Effector CD8-positive, alpha-beta T cell (primary cell): ENCODE measurements at regions not wholly inside any gene's neighbourhood (a gene's known extent, or its start where the extent isn't known, plus 50 kb on each side); places are given as distances from the start of the nearest gene placed in this dataset.

Source experiments
- DNase-seq: peaks from one replicate; lab custom pipeline; 2025; lab: John Stamatoyannopoulos, UW

- no peak for DNase-seq
These were observed 411.3 kb downstream of the SPRY1 start for GRCh38 chr4:123807866-123808265.

GRCh38 chr4:123809864-123810263 lies 413.3 kb downstream of the SPRY1 start:
- no peak for DNase-seq

GRCh38 chr4:123812066-123812390 lies 415.4 kb downstream of the SPRY1 start:
- DNase-seq = no peak

- no peak for DNase-seq
These were observed 417.3 kb downstream of the SPRY1 start for GRCh38 chr4:123813901-123814300.

- DNase-seq = no peak
These were observed 419.9 kb downstream of the SPRY1 start for GRCh38 chr4:123816462-123816861.

GRCh38 chr4:123817025-123817688 lies 420.6 kb downstream of the SPRY1 start:
- no peak for DNase-seq

GRCh38 chr4:123819362-123820035 lies 422.9 kb downstream of the SPRY1 start:
- no peak for DNase-seq

GRCh38 chr4:123821861-123822260 lies 425.3 kb downstream of the SPRY1 start:
- no peak for DNase-seq

- no peak for DNase-seq
These were observed 425.8 kb downstream of the SPRY1 start for GRCh38 chr4:123822353-123822752.

- no peak for DNase-seq
These were observed 426.6 kb downstream of the SPRY1 start for GRCh38 chr4:123823244-123823643.

- DNase-seq = no peak
These were observed 427.9 kb downstream of the SPRY1 start for GRCh38 chr4:123824524-123824923.

- no peak for DNase-seq
These were observed 429.1 kb downstream of the SPRY1 start for GRCh38 chr4:123825596-123826291.

GRCh38 chr4:123826896-123827295 lies 430.3 kb downstream of the SPRY1 start:
- no peak for DNase-seq

- DNase-seq = no peak
These were observed 430.9 kb downstream of the SPRY1 start for GRCh38 chr4:123827511-123827910.

- no peak for DNase-seq
These were observed 434.3 kb downstream of the SPRY1 start for GRCh38 chr4:123830930-123831329.

- no peak for DNase-seq
These were observed 435.8 kb downstream of the SPRY1 start for GRCh38 chr4:123832173-123833026.

GRCh38 chr4:123833171-123833643 lies 436.6 kb downstream of the SPRY1 start:
- no peak for DNase-seq

- no peak for DNase-seq
These were observed 439.4 kb downstream of the SPRY1 start for GRCh38 chr4:123835831-123836590.

- DNase-seq = no peak
These were observed 440.4 kb downstream of the SPRY1 start for GRCh38 chr4:123836851-123837595.

- DNase-seq = no peak
These were observed 441.9 kb downstream of the SPRY1 start for GRCh38 chr4:123838474-123838873.

- no peak for DNase-seq
These were observed 443.6 kb downstream of the SPRY1 start for GRCh38 chr4:123840197-123840596.
